Peyer's patch (tissue), 4 donors: ENCODE measurements at regions not wholly inside any gene's neighbourhood (a gene's known extent, or its start where the extent isn't known, plus 50 kb on each side); places are given as distances from the start of the nearest gene placed in this dataset.

Experiments used
- DNase-seq, 3 donors: peaks; one replicate each; pipeline ENCODE4 v3.0.0-alpha.2; 2017 to 2019
- H3K27ac ChIP-seq, 4 donors: fragments of 200-600 bp; sonication (generic); one replicate each; pipeline ENCODE4 v1.5.1; 2016 to 2019
- H3K27me3 ChIP-seq, 2 donors: fragments of 200-600 bp; sonication (generic); one replicate each; pipeline ENCODE4 v1.5.1; 2019
- H3K36me3 ChIP-seq, 3 donors: fragments of 200-600 bp; sonication (generic); one replicate each; pipeline ENCODE4 v1.5.1; 2016 to 2019
- H3K4me1 ChIP-seq, 4 donors: fragments of 200-600 bp; sonication (generic); one replicate each; pipeline ENCODE4 v1.5.1; 2016 to 2019
- H3K4me3 ChIP-seq, 4 donors: fragments of 200-600 bp; sonication (generic); 1 replicate in 3 of 4; 2 replicates in 1 of 4; pipeline ENCODE4 v1.5.1; 2016 to 2019; ENCODE audit warnings: mild to moderate bottlenecking in 1 of 4
- H3K9me3 ChIP-seq, 4 donors: fragments of 200-600 bp; sonication (generic); one replicate each; pipeline ENCODE4 v1.5.1; 2016 to 2019; ENCODE audit warnings: mild to moderate bottlenecking in 1 of 4
- POLR2A ChIP-seq, 2 donors: fragments of 450-650 bp; IDR thresholded peaks; one replicate each; pipeline ENCODE4 v1.5.1; 2017; ENCODE audit warnings: antibody characterized with exemption in 2 of 2, mild to moderate bottlenecking in 2 of 2, moderate library complexity in 2 of 2
- TF ChIP-seq, protein P1 (sequence below), 6 experiments: fragments of 450-650 bp in 4 of 6; fragments of 200-600 bp in 2 of 6; sonication (generic) in 1 of 6; IDR thresholded peaks; one replicate each; pipeline ENCODE4 v1.5.1; 2017 to 2019; ENCODE audit warnings: antibody characterized with exemption in 6 of 6, mild to moderate bottlenecking in 3 of 6, moderate library complexity in 1 of 6

DNA sequence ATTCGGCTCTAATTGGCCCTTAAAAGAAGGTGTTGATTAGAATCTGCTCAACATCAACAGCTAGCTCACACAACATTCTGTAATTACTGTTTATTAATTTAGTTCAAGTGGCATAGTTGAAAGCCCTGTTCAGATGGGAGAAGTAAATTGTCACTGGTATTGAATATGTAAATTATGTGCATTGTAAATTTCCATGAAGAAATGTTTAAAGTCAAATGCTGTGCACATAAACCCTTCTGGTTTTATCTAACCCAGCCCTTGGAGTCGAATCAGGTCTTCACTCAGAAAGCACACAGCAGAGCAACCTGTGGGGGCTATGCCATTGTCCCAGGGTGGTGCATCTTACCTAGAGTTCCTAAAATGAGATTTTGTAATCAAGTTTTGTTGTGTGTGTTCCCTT lies 65.4 kb upstream of the LMO4 start:
- Histone ChIP-seq H3K36me3 (no peaks in the 10 kb centered on the region), H3K4me3 (no peak overlapping the region), H3K27ac (no peak overlapping the region), H3K27me3 (no peaks in the 10 kb centered on the region), H3K4me1 (no peaks in the 10 kb centered on the region), H3K9me3 (no peaks in the 10 kb centered on the region)
- TF ChIP-seq POLR2A (IDR thresholded peaks at IDR 0.05), result no peak
- TF ChIP-seq, protein P1, sequence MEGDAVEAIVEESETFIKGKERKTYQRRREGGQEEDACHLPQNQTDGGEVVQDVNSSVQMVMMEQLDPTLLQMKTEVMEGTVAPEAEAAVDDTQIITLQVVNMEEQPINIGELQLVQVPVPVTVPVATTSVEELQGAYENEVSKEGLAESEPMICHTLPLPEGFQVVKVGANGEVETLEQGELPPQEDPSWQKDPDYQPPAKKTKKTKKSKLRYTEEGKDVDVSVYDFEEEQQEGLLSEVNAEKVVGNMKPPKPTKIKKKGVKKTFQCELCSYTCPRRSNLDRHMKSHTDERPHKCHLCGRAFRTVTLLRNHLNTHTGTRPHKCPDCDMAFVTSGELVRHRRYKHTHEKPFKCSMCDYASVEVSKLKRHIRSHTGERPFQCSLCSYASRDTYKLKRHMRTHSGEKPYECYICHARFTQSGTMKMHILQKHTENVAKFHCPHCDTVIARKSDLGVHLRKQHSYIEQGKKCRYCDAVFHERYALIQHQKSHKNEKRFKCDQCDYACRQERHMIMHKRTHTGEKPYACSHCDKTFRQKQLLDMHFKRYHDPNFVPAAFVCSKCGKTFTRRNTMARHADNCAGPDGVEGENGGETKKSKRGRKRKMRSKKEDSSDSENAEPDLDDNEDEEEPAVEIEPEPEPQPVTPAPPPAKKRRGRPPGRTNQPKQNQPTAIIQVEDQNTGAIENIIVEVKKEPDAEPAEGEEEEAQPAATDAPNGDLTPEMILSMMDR (IDR thresholded peaks at IDR 0.05), result no peak
- DNase-seq, result no peak

DNA sequence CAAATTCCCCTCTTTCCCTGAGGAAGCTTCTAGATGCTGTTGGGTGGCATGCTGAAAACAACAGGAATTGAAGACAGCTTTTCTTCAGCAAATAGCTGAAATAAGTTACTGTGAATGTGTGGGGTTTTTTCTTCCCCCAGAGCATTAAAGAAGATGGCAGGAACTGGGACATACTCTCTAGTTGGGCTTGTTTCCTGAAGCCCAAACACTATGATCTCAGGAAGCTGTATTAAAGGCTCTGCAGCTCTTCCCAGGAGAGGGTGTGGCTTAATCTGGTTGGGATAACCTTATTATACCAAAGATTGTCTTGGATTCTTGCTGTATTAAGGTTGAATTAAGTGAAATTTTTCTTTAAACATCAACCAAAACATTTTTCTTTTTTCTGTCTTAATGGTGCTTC lies 64.9 kb upstream of the LMO4 start:
- Histone ChIP-seq H3K4me1 (no peaks in the 10 kb centered on the region), H3K36me3 (no peaks in the 10 kb centered on the region), H3K27ac (no peak overlapping the region), H3K4me3 (no peak overlapping the region), H3K9me3 (no peaks in the 10 kb centered on the region), H3K27me3 (no peaks in the 10 kb centered on the region)
- DNase-seq, result no peak
- TF ChIP-seq, protein P1 (IDR thresholded peaks at IDR 0.05), result no peak
- no peak for TF ChIP-seq POLR2A (IDR thresholded peaks at IDR 0.05)

DNA sequence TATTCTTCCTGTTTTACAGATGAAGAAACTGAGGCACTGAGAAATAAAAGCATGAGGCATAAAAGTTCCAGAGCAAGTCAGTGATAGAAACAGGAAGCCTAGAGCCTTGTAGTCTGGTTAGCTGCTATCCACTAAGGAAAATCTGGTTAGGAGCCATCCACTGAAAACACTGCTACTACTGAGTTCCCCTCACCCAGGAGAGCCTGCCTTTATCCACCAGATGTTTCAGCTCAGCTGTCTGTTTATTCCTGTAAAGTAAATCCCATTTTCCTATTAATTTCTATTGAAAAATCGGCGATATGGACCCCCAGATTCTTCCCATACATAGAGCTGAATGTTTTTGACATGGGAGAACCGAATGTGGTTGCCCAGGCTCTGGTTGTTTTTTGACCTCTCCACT lies 63.7 kb upstream of the LMO4 start:
- no peaks in the 10 kb centered on the region for H3K27me3 ChIP-seq
- DNase-seq, result no peak
- TF ChIP-seq, protein P1 (IDR thresholded peaks at IDR 0.05), result no peak
- no peak for TF ChIP-seq POLR2A (IDR thresholded peaks at IDR 0.05)
- H3K36me3 ChIP-seq, result no peaks in the 10 kb centered on the region
- no peaks in the 10 kb centered on the region for H3K9me3 ChIP-seq
- H3K4me3 ChIP-seq, result no peak overlapping the region
- H3K4me1 ChIP-seq, result no peaks in the 10 kb centered on the region
- H3K27ac ChIP-seq, result no peak overlapping the region

DNA sequence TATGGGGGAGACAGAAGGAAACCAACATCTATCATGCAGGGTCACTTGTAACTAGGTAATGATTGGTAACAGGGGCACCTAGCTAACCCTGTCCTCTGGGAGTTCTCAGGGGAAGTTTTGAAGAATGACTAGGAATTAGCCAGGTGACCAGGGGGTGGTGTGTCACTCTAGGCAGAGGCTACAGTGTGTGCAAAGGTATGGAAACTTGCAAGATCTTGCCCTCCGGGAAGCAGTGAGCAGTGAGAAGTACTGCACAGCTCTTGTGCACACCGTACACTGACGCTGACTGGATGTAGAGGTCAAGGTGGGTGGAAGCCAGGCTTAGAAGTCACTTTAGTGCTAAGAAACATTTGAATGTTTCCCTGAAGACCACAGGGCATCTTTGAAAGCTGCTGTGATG lies 62.9 kb upstream of the LMO4 start:
- TF ChIP-seq, protein P1 (IDR thresholded peaks at IDR 0.05), result no peak
- no peak for TF ChIP-seq POLR2A (IDR thresholded peaks at IDR 0.05)
- no peak for DNase-seq

DNA sequence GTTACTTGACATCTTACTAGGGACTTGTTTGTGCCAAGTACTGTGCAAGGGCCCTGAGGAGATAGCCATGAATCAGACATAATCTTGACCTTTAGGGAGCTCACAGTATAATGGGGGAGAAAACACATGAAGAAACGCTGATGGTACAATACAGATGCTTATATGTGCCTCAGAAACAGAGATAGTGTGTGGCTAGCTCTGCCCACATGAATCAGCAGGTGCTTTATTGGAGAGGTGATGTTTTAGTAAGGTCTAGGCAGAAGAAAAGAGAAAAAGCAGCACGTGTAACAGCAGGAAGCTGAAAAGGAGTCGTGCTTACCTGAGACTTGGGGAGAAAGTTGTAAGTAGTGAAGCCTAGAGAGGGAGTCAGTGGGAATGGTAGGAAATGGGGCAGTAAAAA lies 60.6 kb upstream of the LMO4 start:
- no peaks in the 10 kb centered on the region for H3K9me3 ChIP-seq
- no peaks in the 10 kb centered on the region for H3K27me3 ChIP-seq
- TF ChIP-seq, protein P1 (IDR thresholded peaks at IDR 0.05), result no peak
- no peak for TF ChIP-seq POLR2A (IDR thresholded peaks at IDR 0.05)
- no peak overlapping the region for H3K4me3 ChIP-seq
- no peak for DNase-seq
- H3K36me3 ChIP-seq, result no peaks in the 10 kb centered on the region
- H3K27ac ChIP-seq, result no peak overlapping the region
- H3K4me1 ChIP-seq, result no peaks in the 10 kb centered on the region

More for the DNA sequence above, 62.9 kb upstream of the LMO4 start:
- Histone ChIP-seq H3K4me3 (no peak overlapping the region), H3K27ac (no peak overlapping the region), H3K27me3 (no peaks in the 10 kb centered on the region), H3K4me1 (no peaks in the 10 kb centered on the region), H3K36me3 (no peaks in the 10 kb centered on the region), H3K9me3 (no peaks in the 10 kb centered on the region)

DNA sequence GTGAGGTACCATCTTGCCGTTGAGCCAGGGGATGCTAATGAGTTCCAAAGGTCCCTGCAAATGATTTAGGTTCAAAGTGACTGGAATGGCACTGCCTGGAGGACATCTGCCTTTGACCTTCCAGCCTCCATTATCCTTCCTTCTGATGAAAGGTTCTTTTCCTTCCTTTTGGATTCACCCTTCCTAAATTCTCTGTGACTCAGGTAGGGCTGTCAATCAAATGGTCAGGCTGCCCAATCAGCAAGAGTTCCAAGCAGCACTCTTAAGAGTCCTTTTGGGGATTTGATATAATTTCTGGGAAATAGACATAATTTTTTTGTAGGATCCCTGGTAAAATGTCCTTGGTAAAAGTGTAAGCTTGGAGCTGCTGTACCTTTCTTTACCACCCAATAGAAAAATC lies 58.8 kb upstream of the LMO4 start:
- no peaks in the 10 kb centered on the region for H3K27me3 ChIP-seq
- no peak overlapping the region for H3K4me3 ChIP-seq
- H3K36me3 ChIP-seq, result no peaks in the 10 kb centered on the region
- no peaks in the 10 kb centered on the region for H3K9me3 ChIP-seq
- H3K27ac ChIP-seq, result no peak overlapping the region
- no peak for DNase-seq
- no peaks in the 10 kb centered on the region for H3K4me1 ChIP-seq
- TF ChIP-seq, protein P1 (IDR thresholded peaks at IDR 0.05), result no peak
- no peak for TF ChIP-seq POLR2A (IDR thresholded peaks at IDR 0.05)
